VCaP (cell line): ENCODE measurements at regions not wholly inside any gene's neighbourhood (a gene's known extent, or its start where the extent isn't known, plus 50 kb on each side); places are given as distances from the start of the nearest gene placed in this dataset.

ENCODE experiments used
- H3K27ac ChIP-seq: fragments of 450-650 bp; 2 replicates; pipeline ENCODE4 v1.5.1; 2017
- TF ChIP-seq, protein P1 (sequence below): fragments of 450-650 bp; conservative IDR thresholded peaks from 2 replicates; pipeline ENCODE4 v1.5.1; 2017; ENCODE audit warnings: mild to moderate bottlenecking, moderate library complexity

GRCh38 chr18:53819671-53820070 is 404.8 kb downstream of the MBD2 start:
- H3K27ac ChIP-seq = no peak overlapping the region
- TF ChIP-seq, protein P1, sequence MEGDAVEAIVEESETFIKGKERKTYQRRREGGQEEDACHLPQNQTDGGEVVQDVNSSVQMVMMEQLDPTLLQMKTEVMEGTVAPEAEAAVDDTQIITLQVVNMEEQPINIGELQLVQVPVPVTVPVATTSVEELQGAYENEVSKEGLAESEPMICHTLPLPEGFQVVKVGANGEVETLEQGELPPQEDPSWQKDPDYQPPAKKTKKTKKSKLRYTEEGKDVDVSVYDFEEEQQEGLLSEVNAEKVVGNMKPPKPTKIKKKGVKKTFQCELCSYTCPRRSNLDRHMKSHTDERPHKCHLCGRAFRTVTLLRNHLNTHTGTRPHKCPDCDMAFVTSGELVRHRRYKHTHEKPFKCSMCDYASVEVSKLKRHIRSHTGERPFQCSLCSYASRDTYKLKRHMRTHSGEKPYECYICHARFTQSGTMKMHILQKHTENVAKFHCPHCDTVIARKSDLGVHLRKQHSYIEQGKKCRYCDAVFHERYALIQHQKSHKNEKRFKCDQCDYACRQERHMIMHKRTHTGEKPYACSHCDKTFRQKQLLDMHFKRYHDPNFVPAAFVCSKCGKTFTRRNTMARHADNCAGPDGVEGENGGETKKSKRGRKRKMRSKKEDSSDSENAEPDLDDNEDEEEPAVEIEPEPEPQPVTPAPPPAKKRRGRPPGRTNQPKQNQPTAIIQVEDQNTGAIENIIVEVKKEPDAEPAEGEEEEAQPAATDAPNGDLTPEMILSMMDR = no peak

DNA sequence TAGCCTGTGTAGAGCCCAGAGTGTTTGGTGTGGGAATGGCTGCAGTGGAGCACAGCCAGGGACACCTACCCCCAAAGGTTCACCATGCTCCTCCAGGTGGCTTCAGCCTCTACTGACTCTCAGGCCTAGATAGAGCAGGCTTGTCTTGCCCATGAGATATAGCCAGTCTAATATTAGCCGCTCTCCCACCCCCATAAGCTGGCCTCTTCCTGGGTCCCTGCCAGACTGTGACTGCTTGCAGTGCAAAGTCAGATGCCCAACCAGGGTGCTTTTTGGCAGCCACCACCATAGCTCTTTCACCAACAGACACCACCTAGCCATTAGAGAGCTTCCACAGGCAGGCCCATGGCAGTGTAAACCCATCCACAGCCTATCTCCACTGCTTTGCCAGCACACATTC is 405.3 kb downstream of the MBD2 start:
- TF ChIP-seq, protein P1 = no peak
- no peak overlapping the region for H3K27ac ChIP-seq

- no peak overlapping the region for H3K27ac ChIP-seq
- TF ChIP-seq, protein P1 = no peak
Observed at GRCh38 chr18:53817976-53818950, 406.2 kb downstream of the MBD2 start.

- no peak overlapping the region for H3K27ac ChIP-seq
- TF ChIP-seq, protein P1 = no peak
Observed at GRCh38 chr18:53800171-53800570, 424.3 kb downstream of the MBD2 start.

- TF ChIP-seq, protein P1 = no peak
- H3K27ac ChIP-seq = no peak overlapping the region
Observed at GRCh38 chr18:53799134-53799533, 425.3 kb downstream of the MBD2 start.

GRCh38 chr18:53798516-53798915 is 426.0 kb downstream of the MBD2 start:
- TF ChIP-seq, protein P1 = no peak
- H3K27ac ChIP-seq = no peak overlapping the region

GRCh38 chr18:53797998-53798495 is 426.4 kb downstream of the MBD2 start:
- H3K27ac ChIP-seq = no peak overlapping the region
- TF ChIP-seq, protein P1 = no peak
